Glomerular visceral epithelial cell (primary cell): ENCODE measurements at regions not wholly inside any gene's neighbourhood (a gene's known extent, or its start where the extent isn't known, plus 50 kb on each side); places are given as distances from the start of the nearest gene placed in this dataset.
A peak's percentile ranks its signal among the peaks of the same experiment; 100 is the strongest.
"Not testable (repeated sequence)": the region's sequence is repeated elsewhere in the genome, so short reads cannot be mapped to it uniquely, and the experiment has no call there.

Source experiments
- DNase-seq: peaks from one replicate; pipeline ENCODE4 v3.0.0-alpha.2; 2016; ENCODE audit errors: extremely low spot score

- no peak for DNase-seq
These were observed 256.5 kb downstream of the OSR1 start for GRCh38 chr2:19101968-19102367.

GRCh38 chr2:19100570-19100969 lies 257.9 kb downstream of the OSR1 start:
- no peak for DNase-seq

GRCh38 chr2:19099181-19099580 lies 259.2 kb downstream of the OSR1 start:
- DNase-seq: no peak

GRCh38 chr2:19098467-19099160 lies 259.8 kb downstream of the OSR1 start:
- DNase-seq: no peak

GRCh38 chr2:19089476-19089875 lies 268.9 kb downstream of the OSR1 start:
- DNase-seq: not testable (repeated sequence)

GRCh38 chr2:19086231-19086651 lies 272.2 kb downstream of the OSR1 start:
- no peak for DNase-seq

GRCh38 chr2:19078709-19079108 lies 279.7 kb downstream of the OSR1 start:
- DNase-seq: no peak

- peak; percentile 86 for DNase-seq
These were observed 284.9 kb downstream of the OSR1 start for GRCh38 chr2:19073522-19073921.

GRCh38 chr2:19072161-19072560 lies 286.3 kb downstream of the OSR1 start:
- DNase-seq: no peak

- no peak for DNase-seq
These were observed 287.5 kb downstream of the OSR1 start for GRCh38 chr2:19070886-19071285.

- DNase-seq: no peak
These were observed 290.2 kb downstream of the OSR1 start for GRCh38 chr2:19068206-19068605.

- DNase-seq: no peak
These were observed 296.1 kb downstream of the OSR1 start for GRCh38 chr2:19062370-19062769.

- no peak for DNase-seq
These were observed 299.3 kb downstream of the OSR1 start for GRCh38 chr2:19059076-19059475.

GRCh38 chr2:19051203-19051831 lies 307.1 kb downstream of the OSR1 start:
- no peak for DNase-seq

GRCh38 chr2:19050354-19050753 lies 308.1 kb downstream of the OSR1 start:
- no peak for DNase-seq

GRCh38 chr2:19048593-19049266 lies 309.7 kb downstream of the OSR1 start:
- no peak for DNase-seq

GRCh38 chr2:19046986-19047780 lies 311.2 kb downstream of the OSR1 start:
- DNase-seq: no peak

GRCh38 chr2:19045151-19045550 lies 313.3 kb downstream of the OSR1 start:
- DNase-seq: no peak

- DNase-seq: no peak
These were observed 314.5 kb downstream of the OSR1 start for GRCh38 chr2:19043893-19044292.

GRCh38 chr2:19041434-19042041 lies 316.9 kb downstream of the OSR1 start:
- DNase-seq: no peak

GRCh38 chr2:19038071-19039015 lies 320.1 kb downstream of the OSR1 start:
- DNase-seq: peak; percentile 50
